ENCODE measurements at regions not wholly inside any gene's neighbourhood (a gene's known extent, or its start where the extent isn't known, plus 50 kb on each side); places are given as distances from the start of the nearest gene placed in this dataset.

- DNase-seq (ENCODE audit: low read depth in 2 of 2): no peak
Measured at GRCh38 chr1:67615886-67616285, 69.1 kb upstream of the GADD45A start.

DNA sequence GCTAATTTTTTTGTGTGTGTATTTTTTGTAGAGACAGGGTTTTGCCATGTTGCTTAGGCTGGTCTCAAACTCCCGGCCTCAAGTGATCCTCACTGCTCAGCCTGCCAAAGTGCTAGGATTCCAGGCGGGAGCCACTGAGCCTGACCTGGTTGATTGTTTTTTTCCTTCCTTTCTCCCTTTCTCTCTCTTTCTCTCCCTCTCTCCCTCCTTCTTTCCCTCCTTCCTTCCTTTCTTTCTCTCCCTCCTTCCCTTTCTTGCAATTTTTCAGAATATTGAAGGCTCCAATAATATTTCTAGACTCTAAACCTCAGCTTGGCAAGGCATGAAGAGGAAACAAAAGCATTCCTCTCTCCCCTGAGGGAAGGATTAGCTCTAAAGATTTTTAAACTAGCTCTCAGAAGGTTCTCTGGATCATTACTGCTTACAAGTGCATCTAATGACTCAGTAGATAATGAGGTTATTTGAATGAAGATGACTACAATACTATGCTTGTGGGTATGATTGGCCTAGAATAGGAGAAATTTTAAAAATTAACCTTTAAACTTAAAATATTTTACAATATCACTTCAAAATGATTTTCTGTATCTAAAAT, 68.5 kb upstream of the GADD45A start:
- DNase-seq (ENCODE audit: low read depth in 2 of 2): no peak

- no peak for DNase-seq (ENCODE audit: low read depth in 2 of 2)
Measured at GRCh38 chr1:67618285-67619018, 66.5 kb upstream of the GADD45A start.

GRCh38 chr1:67619080-67619479, 65.9 kb upstream of the GADD45A start:
- DNase-seq (ENCODE audit: low read depth in 2 of 2): no peak

- no peak for DNase-seq (ENCODE audit: low read depth in 2 of 2)
Measured at GRCh38 chr1:67623906-67624305, 61.1 kb upstream of the GADD45A start.

DNA sequence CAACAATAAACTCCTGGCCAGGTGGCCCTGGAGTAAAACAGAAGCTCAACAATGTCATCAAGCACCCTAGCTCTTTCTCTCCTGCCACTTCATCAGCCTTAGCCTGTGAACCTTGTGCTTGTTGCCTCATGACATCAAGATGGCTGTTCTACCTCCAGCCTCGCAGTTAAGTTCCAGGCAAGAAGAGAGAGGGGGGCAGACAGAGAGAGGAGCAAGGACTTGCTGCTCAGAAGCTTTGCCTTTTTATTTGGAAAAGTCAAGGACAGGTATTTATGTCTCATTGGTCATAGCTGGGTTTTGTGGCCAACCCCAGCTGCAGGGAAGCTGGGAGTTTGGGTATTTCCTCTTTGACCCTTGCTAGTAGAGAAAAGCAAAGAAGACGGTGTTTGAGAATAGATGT, 60.3 kb upstream of the GADD45A start:
- no peak for DNase-seq (ENCODE audit: low read depth in 2 of 2)

GRCh38 chr1:67626090-67626860, 58.7 kb upstream of the GADD45A start:
- DNase-seq (ENCODE audit: low read depth in 2 of 2): no peak

- DNase-seq (ENCODE audit: low read depth in 2 of 2): no peak
Measured at GRCh38 chr1:67626861-67627235, 58.2 kb upstream of the GADD45A start.

GRCh38 chr1:67627336-67627735, 57.7 kb upstream of the GADD45A start:
- no peak for DNase-seq (ENCODE audit: low read depth in 2 of 2)

DNA sequence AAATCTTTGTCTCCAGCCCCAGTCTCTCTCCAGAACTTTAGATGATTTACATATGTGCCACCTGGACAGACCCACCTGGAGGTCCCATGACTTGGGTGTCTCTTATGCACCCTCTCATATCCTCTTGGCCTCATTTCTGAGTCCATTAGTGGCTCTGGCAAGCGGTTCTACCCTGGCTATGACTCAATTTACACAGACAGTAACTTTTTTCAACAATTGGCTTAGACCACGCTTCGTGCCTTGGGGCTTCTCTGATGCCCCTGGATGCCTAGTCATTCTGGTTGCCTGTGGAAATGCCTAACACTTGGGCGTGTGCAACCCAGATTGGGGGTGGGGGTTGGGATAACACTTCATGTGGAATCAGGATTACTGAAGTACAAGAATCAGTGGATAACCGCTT, 57.1 kb upstream of the GADD45A start:
- DNase-seq (ENCODE audit: low read depth in 2 of 2): no peak

DNA sequence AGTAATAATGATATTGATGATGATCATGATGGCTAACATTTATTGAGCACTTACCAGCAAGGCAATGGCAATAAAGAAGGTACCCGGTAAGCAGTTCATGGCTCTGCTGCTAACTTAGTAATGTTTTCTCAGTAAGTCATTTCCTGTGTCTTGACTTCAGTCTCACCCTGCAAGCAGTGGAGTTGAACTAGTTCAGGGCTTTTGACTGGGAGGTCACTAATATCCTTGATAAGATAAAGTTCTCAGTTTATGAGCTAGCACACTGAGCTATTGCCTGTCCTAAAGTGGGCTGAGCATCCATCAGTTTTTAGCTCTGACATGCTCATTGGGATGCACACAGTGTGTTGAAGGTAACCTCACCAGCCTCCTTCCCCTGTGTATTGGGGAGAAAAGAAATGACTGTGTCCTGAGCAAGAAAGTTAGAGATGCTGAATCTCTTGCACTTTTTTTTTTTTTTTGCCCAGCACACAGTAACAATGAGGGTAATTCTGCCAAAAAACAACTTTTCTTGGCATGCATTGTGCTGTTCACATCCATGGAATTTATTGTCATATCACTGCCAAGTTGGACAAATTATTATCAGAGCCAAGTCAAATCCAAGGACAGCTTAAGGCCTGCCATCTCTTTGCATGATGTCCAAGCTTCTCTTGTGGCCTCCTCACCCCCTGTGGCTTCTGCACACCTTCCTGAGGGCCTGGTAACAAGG, 55.5 kb upstream of the GADD45A start:
- no peak for DNase-seq (ENCODE audit: low read depth in 2 of 2)

DNA sequence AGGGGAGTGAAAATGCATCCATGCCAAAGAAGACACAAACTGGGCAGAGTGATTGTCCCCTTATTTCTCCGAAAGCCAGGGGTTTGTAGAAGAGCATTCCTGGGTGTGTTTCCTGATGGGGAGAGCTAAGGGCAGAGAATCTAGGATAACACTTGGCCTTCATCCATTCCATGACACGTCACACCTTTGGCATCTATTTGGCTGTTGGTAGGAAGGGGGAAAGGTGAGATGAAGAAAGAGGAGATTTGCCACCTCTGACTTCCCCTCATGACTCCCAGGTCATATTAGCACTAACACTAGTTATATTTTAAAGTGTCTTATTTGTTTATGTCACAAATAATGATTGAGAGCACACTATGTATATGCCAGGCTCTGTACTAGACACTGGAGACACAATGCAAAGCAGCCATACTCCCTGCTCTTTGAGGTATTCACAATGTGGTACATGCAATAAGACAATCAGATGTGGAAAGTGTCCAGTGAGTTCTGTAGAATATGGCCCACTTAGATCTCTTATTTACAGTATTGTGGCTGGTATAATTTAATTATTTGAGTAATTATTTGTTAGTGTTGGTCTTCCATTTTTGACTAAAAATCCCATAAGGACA, 54.5 kb upstream of the GADD45A start:
- no peak for DNase-seq (ENCODE audit: low read depth in 2 of 2)

DNA sequence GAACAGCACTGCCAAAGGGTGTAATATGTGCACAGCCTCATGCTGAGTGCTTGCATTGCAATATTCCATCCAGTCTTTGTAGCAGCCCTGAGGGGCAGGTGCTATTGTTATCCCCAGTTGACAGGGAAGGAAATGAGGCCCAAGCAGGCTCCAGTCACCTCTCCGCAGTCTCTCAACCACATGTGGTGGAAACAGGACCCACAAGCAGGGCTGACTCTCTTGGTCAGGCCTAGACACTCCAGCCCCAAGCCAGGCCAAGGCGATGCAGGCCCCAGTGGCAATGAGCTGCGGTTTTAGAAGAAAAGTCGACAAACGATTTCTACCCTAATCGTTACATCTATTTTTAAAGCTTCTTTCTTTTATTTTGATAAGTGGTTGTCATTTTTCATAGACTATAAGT, 52.6 kb upstream of the GADD45A start:
- no peak for DNase-seq (ENCODE audit: low read depth in 2 of 2)

DNA sequence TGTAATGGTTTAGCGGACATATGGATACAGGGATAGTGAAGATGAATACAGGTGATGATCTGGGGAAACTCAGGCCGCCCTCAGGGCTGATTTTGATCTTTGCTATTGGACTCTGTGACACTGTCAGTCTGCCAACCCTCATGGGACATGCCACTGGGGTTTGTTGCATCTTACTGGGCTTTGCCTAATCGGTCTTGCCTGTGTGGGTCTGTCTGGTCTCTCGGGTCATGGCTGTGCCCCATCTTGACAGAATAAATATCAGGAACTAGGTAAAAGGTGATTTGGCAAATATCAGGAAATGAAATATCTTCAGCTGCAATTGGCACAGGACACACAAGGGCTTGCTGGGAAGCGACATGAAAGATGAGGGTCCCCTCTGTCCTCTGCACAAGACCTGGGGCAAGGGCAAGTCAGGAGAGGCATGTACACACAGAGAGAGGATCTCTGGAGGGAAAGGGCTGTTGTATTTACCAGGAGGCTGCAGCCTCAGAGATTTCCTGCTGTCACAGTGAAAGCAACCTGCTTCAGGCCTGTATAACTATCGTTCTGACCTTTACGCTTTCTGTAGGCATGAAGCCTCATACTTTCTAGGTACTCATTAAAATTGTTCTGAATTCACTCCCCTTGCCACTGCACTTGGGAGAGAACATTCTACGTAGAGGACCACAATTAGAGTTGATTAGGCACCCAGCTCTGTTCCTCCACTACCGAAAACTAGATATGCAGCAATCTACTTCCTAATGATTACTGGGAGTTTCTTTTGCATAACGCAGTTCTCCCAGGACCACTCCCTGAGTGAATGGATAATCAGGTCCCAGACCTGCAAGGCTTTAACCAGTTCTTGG, 52.0 kb upstream of the GADD45A start:
- DNase-seq (ENCODE audit: low read depth in 2 of 2): no peak

GRCh38 chr1:67634396-67634935, 50.5 kb upstream of the GADD45A start:
- DNase-seq (ENCODE audit: low read depth in 2 of 2): no peak

GRCh38 chr1:67635055-67635809, 49.8 kb upstream of the GADD45A start:
- no peak for DNase-seq (ENCODE audit: low read depth in 2 of 2)

All from activated CD8-positive, alpha-beta memory T cell treated with anti-CD3 and anti-CD28 coated beads for 4 hours (primary cell).